GM19397 (cell line): ENCODE measurements at regions not wholly inside any gene's neighbourhood (a gene's known extent, or its start where the extent isn't known, plus 50 kb on each side); places are given as distances from the start of the nearest gene placed in this dataset.

Source experiments
- ATAC-seq: cut with Tn5 transposase; IDR thresholded peaks from one replicate; pipeline ENCODE4 v1.9.1; 2021; ENCODE audit warnings: mild to moderate bottlenecking, moderate library complexity; ENCODE audit not compliant: unreplicated experiment

GRCh38 chr2:64767670-64768468, 114.2 kb upstream of the SERTAD2 start:
- peak; percentile 79 for ATAC-seq

DNA sequence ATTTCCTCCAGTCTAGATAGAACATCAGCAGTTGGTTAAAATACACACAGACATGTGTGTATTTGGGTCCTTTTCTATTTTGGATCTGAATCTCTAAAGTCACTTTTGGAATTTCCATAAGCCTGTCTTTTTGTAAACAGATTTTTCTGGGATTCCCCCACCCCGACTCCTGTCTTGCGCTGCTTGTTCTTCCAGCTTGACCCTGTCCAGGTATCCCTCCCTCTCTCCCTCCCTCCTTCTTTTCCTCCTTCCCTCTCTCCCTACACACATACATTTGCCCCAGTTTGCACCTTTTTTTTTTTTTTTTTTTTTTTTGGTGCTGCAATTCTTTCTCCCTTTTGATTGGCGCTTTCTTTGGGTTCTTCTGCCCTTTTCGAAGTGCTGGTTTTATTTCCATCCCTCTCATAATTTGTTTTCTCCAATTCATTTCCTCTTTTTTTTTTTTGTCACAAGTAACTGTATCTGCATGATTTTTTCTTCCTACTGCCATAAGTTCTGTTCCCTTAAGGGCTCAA, 114.8 kb upstream of the SERTAD2 start:
- ATAC-seq, result peak; percentile 5

- ATAC-seq, result no peak
These were observed 115.8 kb upstream of the SERTAD2 start for GRCh38 chr2:64769392-64770044.

GRCh38 chr2:64770137-64770780, 116.5 kb upstream of the SERTAD2 start:
- ATAC-seq, result no peak

- ATAC-seq, result no peak
These were observed 117.1 kb upstream of the SERTAD2 start for GRCh38 chr2:64770781-64771334.

- ATAC-seq, result no peak
These were observed 118.0 kb upstream of the SERTAD2 start for GRCh38 chr2:64771737-64772136.

DNA sequence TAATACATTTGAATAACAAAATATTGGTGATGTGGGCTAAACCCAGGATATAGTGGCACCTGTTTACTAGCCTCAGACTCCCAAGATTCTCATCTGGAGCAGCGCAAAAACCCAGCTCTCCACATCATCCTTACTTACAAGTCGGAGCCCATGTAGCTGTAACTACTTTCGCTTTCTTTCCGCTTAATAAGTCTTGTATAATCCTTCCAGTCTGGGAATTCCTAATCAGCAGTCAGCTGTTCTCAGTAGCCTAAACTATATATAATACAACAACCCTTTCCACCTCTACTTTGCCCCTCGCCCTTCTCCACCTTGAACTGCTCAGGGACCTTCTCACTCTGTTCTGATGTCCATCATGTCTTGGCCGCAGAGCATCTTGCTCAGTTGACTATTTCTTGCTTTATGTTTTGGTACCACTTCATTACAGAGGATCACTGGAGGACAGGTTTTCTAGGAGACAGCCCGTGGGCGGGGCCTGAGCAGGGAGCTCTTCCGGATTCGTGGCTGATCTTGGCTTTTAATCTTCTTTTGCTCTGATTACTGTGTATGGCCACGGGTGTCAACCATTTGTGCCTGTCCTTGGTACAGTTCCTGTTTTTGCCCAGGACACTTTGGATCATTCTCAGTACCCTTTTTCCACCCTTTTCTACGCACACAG, 119.9 kb upstream of the SERTAD2 start:
- ATAC-seq, result no peak

- no peak for ATAC-seq
These were observed 124.1 kb upstream of the SERTAD2 start for GRCh38 chr2:64777841-64778240.

DNA sequence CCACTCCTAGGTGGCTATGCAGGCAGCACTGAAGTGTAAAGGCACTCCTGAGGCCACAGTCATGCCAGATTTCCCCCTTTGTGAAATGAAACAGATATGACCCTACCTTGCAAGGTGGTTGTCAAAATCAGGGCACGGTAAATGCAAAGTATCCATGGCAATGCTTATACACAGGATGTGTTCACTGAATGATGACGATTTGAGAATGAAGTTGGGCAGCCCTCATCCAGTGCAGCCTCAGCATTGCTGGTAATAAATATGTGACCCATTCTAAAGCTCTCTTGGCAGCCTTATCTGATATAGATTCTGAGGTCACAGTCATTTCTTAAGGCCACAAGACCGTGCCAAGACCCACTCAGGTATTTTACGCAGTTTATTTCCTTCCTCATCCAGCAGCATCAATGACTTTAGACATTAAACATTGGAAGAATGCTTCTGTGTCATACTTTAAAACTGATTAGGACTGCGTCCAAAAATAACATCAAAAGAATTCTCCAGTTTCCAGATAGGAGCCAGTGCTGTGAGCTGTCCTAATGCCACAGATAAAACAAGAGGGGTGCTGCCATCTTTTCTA, 125.5 kb upstream of the SERTAD2 start:
- ATAC-seq, result no peak

DNA sequence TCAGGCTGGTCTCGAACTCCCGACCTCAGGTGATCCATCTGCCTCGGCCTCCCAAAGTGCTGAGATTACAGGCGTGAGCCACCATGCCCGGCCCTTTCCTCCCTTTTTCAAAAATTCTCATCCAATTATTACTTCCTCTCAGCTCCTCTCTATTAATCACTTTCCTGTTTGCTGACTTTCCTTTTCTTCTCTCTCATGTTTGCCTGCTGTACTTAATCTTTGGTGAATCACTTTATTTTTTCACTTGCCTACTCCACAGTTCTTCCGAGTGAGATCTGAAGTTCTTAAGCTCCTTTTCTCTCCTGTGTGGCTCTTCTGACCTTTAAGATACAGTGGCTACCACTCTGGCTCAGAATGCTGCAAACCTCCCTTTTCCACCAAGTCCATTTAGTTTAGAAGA, 126.3 kb upstream of the SERTAD2 start:
- ATAC-seq, result no peak

DNA sequence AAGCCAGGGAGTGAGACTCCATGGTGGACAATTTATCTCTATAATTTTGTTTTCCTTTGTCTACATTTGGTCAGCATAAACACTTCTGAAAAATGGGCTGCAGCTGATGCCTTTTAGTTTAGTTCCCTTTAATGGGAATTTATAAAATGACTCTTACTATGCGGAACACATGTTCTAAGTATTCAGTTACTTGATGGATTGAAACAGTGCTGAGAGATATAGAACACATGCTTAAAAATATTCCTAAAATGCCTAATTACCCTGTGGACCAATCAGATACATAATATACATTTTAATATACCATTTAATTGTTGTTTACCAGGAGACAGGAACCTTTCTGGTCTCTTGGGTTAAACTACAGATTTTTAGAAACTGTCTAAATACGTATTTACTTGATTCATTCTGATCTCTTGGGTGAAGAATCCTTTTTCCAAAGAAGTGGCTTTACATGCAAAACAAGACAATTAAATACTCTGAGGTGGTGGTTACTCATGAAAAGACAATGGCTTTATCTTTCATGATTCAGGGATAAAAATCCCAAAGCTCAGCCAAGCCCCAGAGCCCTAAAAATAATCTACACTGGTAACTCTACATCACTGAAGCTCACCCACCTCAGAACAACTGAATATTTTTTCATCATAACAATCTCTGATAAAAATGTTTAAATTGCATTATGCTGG, 128.1 kb upstream of the SERTAD2 start:
- ATAC-seq, result no peak

DNA sequence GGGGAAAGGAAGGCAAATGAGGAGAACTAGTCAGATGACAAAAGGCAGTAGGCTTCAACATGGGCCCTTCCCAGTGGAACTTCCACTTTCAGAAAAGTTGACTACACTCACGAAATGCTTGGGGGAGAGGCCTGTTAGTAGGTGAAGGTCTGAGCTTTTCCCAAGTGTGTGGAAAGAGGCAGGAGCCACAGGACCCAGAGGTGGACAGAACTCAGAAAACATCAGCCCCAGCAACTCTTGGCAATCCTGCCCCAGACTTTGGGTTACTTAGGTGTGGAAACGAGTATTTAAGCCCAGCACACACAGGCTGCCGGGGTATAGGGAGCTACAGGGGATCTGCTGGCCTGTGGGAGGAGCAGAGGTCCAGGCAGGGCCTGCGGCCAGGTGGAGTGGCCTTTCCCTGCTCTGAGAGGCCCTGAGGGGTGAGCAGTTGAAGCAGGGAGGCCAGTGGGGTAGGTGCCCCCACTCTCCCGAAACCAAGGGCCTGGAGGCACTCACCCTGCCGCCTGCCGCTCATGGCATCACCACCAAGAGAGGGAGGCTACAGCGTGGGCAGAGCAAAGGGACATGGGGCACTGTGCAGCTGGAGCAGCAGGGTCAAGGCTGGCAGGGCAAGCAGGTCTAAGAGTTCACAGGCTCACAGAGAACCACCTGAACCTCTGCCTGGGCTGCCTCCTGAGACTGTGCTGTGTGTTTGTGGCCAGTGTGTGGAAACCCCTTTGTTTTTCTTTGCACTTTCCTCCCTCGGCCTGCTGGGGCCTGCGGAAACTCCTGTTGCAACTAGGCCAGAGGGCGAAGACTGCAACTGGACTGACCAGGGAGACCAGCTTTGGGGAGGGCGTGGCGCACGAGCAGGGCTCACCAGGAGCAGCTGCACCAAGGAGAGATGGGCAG, 130.7 kb upstream of the SERTAD2 start:
- ATAC-seq, result no peak

DNA sequence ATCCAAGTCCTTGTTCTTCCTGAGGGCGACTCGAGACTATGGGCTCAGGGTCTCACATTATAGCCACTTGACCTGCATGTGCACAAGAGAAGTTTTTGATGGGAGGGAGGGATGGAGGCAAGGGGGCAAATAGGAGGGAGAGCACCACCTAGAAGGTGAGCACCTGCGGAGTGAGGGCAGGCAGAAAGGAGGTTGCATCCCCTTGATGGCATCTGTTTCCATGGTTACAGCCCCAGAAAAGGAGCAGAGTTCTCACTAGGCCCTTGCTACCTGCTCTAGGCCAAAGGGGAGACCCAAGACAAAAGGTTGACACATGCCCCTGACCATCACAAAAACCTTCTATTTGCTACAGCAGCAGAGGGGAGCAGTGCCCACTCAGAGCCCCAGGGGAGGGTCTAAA, 131.5 kb upstream of the SERTAD2 start:
- no peak for ATAC-seq

DNA sequence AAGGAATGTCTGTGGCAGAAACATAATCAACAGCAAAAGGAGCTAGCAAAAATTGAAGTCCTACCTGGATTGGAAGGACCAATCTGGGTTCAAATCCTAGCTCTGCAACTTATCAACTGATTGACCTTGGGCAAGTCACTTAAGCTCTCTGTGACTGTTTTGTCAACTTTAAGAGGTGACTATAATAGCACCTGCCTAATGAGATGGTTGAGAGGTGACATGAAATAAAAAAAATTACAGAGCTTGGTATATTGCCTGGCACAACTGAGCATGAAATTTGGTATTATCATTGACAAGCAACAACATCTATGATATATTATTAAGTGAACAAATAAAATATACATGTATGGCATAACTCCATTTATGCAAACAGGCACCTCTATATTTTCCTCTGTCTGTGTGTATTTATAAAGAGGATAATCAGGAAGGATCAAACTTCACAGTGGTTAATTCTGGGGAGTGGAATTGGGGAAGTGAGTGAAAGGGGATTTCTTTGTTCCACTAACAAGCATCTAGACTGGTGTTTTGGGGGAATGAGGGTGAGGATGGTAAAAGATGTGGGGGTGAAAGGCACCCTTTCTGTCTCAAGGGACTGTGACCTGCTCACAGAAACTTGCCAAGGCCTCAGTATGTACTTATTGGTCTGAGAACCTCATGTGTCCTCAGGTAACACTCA, 132.8 kb upstream of the SERTAD2 start:
- ATAC-seq, result no peak

DNA sequence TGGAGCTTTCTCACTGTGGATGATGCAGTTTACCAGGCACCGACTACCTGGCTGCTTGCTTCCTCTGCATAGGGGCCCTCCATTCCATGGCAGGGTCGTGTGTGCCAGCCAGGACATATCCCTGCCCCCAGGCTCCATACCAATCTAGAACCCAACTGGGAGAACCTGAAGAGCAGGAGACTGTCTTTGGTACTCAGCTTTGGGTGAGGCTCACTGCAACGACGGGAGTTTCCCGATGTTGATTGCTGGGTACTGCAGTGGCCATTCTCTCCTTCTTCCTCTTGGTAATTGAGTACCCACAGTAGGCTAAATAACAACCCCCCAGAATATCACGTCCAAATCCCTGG, 133.3 kb upstream of the SERTAD2 start:
- no peak for ATAC-seq

DNA sequence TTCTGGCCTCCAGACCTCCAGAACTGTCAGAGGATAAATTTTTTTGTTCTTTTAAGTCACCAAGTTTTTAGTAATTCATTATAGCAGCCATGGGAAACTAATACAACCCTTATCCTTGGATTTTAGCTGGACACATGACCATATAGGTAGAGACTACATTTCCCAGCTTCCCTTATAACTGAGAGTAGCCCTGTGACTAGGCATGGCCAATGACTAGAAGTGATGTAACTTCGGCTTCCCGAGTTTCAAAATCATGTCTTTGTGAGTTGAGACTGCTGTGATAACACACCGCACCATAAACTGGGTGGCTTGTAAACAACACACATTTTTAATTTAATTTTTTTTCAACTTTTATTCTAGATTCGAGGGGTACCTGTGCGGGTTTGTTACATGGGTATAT, 134.0 kb upstream of the SERTAD2 start:
- no peak for ATAC-seq

DNA sequence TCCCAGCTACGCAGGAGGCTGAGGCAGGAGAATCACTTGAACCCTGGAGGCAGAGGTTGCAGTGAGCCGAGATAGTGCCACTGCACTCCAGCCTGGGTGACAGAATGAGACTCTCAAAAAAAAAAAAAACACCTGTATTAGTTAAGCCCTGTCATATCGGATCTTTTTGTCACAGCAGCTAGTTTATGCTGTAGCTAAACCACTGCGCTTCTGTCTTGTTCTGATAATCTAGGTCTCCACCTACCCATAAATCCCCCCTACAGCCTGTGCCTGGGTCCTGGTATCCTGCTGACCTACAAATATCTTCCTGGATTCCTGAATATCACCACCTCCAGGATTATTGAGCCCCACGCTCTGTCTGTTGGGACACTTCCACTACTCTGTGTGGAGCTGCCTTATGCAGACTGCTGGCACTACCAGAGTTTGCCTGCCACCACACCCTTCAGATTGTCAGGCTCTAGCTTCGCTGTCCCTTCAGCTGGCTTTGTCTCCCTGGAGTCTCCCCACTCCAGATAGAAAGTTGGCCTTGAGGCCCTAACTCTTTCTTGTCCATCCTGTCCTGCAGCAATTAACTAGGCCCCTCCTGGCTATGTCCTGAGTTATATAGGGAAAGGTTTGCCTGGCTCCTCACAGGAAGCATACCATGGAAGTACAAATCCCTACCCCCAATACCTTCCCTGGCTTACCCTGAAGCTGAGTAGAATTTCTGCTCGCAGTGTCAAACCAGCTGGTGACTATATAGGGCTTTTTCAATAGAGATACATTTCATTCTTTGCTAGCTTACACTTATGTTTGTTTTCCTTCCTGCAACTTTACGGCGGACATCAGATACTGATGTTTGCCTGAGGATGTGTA, 136.0 kb upstream of the SERTAD2 start:
- ATAC-seq, result no peak

- no peak for ATAC-seq
These were observed 138.6 kb upstream of the SERTAD2 start for GRCh38 chr2:64792300-64792699.
